NB4 (cell line): ENCODE measurements at regions not wholly inside any gene's neighbourhood (a gene's known extent, or its start where the extent isn't known, plus 50 kb on each side); places are given as distances from the start of the nearest gene placed in this dataset.

Experiments
- DNase-seq: peaks from one replicate; pipeline ENCODE4 v3.0.0; 2010; ENCODE audit warnings: low read depth
- H3K4me3 ChIP-seq: one replicate; pipeline ENCODE4 v1.5.1; 2011; ENCODE audit warnings: mild to moderate bottlenecking, low read depth, low read length, moderate library complexity
- MYC ChIP-seq: IDR thresholded peaks from 2 replicates; pipeline ENCODE4 v1.6.1; 2011; ENCODE audit warnings: low read depth, low read length
- POLR2A ChIP-seq: IDR thresholded peaks from 2 replicates; pipeline ENCODE4 v1.6.1; 2011; ENCODE audit warnings: mild to moderate bottlenecking; ENCODE audit not compliant: insufficient read length; ENCODE audit errors: extremely low read depth
- TF ChIP-seq, protein P1 (sequence below): IDR thresholded peaks from 2 replicates; pipeline ENCODE4 v1.6.1; 2011; ENCODE audit warnings: low read depth, low read length
- TF ChIP-seq, protein P2 (sequence below): IDR thresholded peaks from one replicate; pipeline ENCODE4 v1.5.1; 2012; ENCODE audit warnings: low read depth, low read length

DNA sequence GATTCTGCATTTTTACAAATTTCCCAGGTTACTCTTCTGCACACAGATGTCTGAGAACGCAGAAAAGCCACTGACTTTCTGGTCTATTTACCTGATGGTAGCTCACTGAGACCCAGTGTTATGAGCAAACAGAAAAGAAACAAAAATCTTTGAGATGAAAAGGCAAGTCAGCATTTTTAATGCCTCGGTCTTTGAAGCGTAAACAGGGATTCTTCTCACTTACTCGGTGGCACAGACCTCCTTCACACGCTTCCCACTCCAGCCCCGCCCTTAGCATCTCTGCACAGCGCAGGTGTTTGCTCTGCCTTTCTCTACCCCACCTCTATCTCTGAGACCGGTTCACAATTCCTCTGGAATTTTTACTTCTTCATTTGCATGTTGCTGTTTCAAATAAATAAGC is 195.0 kb upstream of the IRX1 start:
- no peak overlapping the region for H3K4me3 ChIP-seq
- DNase-seq, result no peak
- TF ChIP-seq, protein P1, sequence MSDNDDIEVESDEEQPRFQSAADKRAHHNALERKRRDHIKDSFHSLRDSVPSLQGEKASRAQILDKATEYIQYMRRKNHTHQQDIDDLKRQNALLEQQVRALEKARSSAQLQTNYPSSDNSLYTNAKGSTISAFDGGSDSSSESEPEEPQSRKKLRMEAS, result no peak
- TF ChIP-seq, protein P2, sequence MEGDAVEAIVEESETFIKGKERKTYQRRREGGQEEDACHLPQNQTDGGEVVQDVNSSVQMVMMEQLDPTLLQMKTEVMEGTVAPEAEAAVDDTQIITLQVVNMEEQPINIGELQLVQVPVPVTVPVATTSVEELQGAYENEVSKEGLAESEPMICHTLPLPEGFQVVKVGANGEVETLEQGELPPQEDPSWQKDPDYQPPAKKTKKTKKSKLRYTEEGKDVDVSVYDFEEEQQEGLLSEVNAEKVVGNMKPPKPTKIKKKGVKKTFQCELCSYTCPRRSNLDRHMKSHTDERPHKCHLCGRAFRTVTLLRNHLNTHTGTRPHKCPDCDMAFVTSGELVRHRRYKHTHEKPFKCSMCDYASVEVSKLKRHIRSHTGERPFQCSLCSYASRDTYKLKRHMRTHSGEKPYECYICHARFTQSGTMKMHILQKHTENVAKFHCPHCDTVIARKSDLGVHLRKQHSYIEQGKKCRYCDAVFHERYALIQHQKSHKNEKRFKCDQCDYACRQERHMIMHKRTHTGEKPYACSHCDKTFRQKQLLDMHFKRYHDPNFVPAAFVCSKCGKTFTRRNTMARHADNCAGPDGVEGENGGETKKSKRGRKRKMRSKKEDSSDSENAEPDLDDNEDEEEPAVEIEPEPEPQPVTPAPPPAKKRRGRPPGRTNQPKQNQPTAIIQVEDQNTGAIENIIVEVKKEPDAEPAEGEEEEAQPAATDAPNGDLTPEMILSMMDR, result no peak
- TF ChIP-seq POLR2A (no peak), MYC (no peak)

DNA sequence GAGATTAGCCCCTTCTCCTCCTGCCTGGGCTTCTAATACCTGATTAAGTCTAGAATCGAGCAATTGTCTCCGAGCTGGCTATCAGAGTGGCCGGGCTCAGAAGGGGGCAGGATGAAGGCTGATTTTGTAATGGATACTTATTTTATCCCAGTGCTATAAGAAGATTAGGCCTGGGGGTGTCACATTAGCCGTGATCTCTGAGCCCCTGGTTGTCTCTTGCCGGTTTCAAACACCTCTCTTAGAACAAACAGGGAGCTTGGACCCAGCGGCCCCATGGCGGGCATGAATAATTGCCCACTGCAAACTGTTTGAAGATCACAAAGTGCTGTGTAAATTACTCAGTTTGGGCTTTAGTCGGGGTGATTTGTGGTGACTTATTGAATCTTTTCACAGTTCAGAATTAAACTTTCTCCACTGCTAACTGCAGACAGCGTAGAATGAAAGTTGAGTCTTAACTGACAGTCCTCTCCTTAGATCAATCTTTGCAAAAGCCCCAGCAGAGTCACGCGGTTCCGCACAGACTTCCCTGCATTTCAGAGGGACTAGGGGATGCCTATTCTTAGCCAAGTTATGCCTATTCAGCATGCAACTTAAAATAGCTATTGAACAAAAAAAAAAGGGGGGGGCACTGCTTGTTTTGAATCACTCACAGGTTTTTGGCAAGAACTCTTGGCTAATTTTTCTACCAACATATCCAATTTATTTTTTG is 200.6 kb upstream of the IRX1 start:
- TF ChIP-seq, protein P2, result no peak
- TF ChIP-seq POLR2A, result no peak
- TF ChIP-seq, protein P1, result no peak
- no peak for TF ChIP-seq MYC
- DNase-seq, result no peak
- H3K4me3 ChIP-seq, result no peak overlapping the region

DNA sequence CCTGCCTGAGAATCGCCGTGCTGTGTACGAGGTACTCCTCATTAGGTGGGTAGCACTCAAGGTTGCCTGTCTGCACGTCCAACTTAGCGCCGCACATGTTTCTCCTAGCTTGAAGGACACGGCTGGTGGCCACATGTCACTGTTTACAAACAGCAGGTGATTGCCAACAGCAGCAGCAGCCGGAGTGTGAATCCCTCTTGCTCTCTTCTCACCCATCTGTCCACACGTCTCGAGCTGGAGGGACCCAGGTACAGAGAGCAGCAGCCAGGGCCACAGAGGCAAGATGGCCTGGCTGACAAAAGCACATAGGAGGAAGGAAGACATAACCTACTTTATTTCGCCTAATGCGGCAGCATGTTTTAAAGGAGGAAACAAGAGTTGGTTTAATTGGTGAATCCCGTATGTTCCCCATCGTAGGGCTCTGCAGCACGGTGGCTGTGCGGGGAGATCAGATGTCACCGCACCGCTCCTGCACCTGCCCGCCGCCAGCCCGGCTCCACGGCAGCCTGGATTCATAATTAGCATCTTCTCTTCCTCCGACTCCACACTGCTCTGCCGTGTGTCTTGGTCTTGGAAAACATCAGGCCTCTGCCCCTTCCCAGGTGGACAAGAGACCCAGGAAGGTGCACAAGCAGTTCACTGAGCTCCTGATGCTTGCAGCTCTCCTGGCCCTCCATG is 201.6 kb upstream of the IRX1 start:
- H3K4me3 ChIP-seq, result no peak overlapping the region
- no peak for DNase-seq
- TF ChIP-seq, protein P2, result no peak
- TF ChIP-seq, protein P1, result no peak
- TF ChIP-seq POLR2A, result no peak
- no peak for TF ChIP-seq MYC

DNA sequence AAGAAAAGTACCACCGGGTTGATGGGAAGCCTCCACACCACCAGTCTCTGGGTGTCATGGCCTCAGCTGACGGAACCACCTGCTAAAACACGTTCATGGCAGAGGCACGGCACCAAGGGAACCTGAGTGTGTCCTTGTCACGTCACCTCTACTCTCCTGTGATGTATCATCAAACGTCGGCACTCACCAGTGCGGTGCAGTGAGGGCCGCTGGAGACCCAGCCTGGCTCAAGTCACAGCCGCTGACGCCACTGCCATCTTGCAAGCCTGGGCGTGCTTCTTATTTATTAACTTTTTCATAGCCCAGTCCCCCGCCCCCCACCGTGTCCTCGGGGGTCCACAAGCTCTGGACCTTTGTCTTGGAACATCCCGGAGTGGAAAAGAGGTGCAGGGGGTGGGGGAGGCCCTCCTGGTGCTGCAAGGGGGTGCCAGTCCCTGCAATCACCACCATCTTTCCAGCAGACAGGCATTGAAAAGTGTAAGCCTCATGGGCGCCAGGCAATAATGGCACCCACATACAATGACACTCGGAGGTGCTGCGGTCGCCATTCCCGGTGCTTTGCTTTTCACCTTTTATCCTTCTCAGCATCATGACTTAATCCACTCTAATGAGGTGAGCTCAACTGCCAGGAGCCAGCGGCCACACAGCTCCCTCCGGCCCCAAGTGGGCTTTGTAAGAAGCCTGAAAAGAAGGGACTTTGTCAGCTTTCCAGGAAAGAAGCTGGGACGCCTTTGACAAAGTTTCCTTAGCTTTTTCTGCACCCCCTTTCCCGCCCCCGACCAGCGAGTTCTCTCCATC is 202.3 kb upstream of the IRX1 start:
- no peak overlapping the region for H3K4me3 ChIP-seq
- DNase-seq, result no peak
- TF ChIP-seq MYC, result no peak
- TF ChIP-seq, protein P1, result no peak
- TF ChIP-seq, protein P2, result no peak
- TF ChIP-seq POLR2A, result no peak

DNA sequence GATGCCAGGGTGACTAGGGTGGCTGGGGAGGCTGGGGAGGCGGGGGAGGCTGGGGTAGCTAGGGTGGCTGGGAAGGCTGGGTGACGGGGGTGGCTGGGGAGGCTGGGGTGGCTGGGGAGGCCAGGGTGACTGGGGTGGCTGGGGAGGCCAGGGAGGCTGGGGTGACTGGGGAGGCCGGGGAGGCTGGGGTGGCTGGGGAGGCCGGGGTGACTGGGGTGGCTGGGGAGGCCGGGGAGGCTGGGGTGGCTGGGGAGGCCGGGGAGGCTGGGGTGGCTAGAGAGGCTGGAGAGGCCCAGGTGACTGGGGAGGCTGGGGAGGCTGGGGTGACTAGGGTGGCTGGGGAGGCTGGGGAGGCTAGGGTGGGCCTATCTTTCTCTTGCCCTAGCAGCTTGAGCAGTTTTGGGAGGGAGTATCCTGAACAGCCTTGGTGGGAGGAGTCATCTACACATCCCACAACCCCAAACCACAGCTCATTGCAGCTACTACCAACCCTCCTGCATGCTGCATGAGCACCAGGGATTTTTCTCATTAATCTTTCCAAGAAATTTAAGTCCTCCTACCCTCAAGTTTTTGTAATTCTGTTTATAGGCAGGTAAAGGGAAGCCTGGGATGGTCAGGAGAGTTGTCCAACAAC is 203.2 kb upstream of the IRX1 start:
- DNase-seq, result peak; percentile 8
- TF ChIP-seq POLR2A, result no peak
- no peak for TF ChIP-seq MYC
- TF ChIP-seq, protein P2, result no peak
- TF ChIP-seq, protein P1, result no peak
- H3K4me3 ChIP-seq, result no peak overlapping the region
